Common myeloid progenitor, CD34-positive (primary cell): ENCODE measurements at regions not wholly inside any gene's neighbourhood (a gene's known extent, or its start where the extent isn't known, plus 50 kb on each side); places are given as distances from the start of the nearest gene placed in this dataset.

ENCODE experiments used
- CTCF ChIA-PET: fragments of 350-600 bp; sonication (Branson Sonifier 250); formaldehyde crosslinking; loops from one replicate; lab custom pipeline; 2021; ENCODE audit warnings: antibody characterized with exemption; lab: Charles Lee
- POLR2A ChIA-PET: fragments of 350-600 bp; sonication (Branson Sonifier 250); formaldehyde crosslinking; loops from one replicate; lab custom pipeline; 2021; ENCODE audit warnings: antibody characterized with exemption; lab: Charles Lee
- DNase-seq, 3 donors: peaks; one replicate each; pipeline versions ENCODE4 v3.0.0 to v3.0.0-alpha.2; 2013
- H3K27ac ChIP-seq, 2 experiments: 1 replicate in 1 of 2; 2 replicates in 1 of 2; pipeline ENCODE4 v1.7.0; 2013; ENCODE audit warnings: inconsistent platforms in 2 of 2, low read length in 2 of 2, mild to moderate bottlenecking in 2 of 2, low read depth in 1 of 2, moderate library complexity in 1 of 2; ENCODE audit not compliant: severe bottlenecking in 2 of 2, insufficient read depth in 1 of 2, poor library complexity in 1 of 2
- H3K27me3 ChIP-seq, 5 experiments: replicated peaks in 2 of 5; 1 replicate in 3 of 5; 2 replicates in 2 of 5; pipeline versions ENCODE4 v1.6.1 to v1.7.0; 2013; ENCODE audit warnings: low read length in 4 of 5, mild to moderate bottlenecking in 2 of 5, moderate library complexity in 2 of 5, inconsistent platforms in 1 of 5; ENCODE audit not compliant: insufficient read depth in 5 of 5, control insufficient read depth in 4 of 5
- H3K36me3 ChIP-seq, 4 experiments: 1 replicate in 2 of 4; 2 replicates in 2 of 4; pipeline versions ENCODE4 v1.6.1 to v1.7.0; 2013; ENCODE audit warnings: low read length in 3 of 4, control low read depth in 1 of 4, mild to moderate bottlenecking in 1 of 4; ENCODE audit not compliant: control insufficient read depth in 4 of 4, insufficient read depth in 4 of 4
- H3K4me1 ChIP-seq, 4 experiments: 1 replicate in 3 of 4; 2 replicates in 1 of 4; pipeline versions ENCODE4 v1.6.1 to v1.7.1; 2013; ENCODE audit warnings: low read length in 3 of 4, mild to moderate bottlenecking in 3 of 4, control low read depth in 1 of 4, inconsistent platforms in 1 of 4, moderate library complexity in 1 of 4; ENCODE audit not compliant: control insufficient read depth in 4 of 4, insufficient read depth in 4 of 4; ENCODE audit errors: control extremely low read depth in 1 of 4
- H3K4me3 ChIP-seq, 7 experiments: 1 replicate in 4 of 7; 2 replicates in 3 of 7; pipeline versions ENCODE4 v1.5.1 to v1.7.0; 2013; ENCODE audit warnings: mild to moderate bottlenecking in 7 of 7, low read length in 6 of 7, moderate library complexity in 6 of 7, inconsistent platforms in 2 of 7, low read depth in 2 of 7, control low read depth in 1 of 7; ENCODE audit not compliant: insufficient read depth in 4 of 7, control insufficient read depth in 1 of 7; ENCODE audit errors: extremely low read depth in 1 of 7
- H3K9me3 ChIP-seq, 5 experiments: 1 replicate in 4 of 5; 2 replicates in 1 of 5; pipeline versions ENCODE4 v1.6.1 to v1.7.1; 2013; ENCODE audit warnings: low read length in 4 of 5, mild to moderate bottlenecking in 2 of 5, inconsistent platforms in 1 of 5, low read depth in 1 of 5, moderate library complexity in 1 of 5; ENCODE audit not compliant: control insufficient read depth in 4 of 5, insufficient read depth in 2 of 5; ENCODE audit errors: control extremely low read depth in 1 of 5
- WGBS: methylation state at CpG from one replicate; pipeline ENCODE4 v1.1.5; 2013; ENCODE audit not compliant: insufficient coverage; 5-methylcytosine and 5-hydroxymethylcytosine counted together

- no peak overlapping the region for H3K4me3 ChIP-seq
- peaks cover 0 to 2% (median 1%) of the 10 kb centered on the region in 5 experiments for H3K9me3 ChIP-seq
- no CpG with 5 or more reads among the region's 2 CpGs for WGBS
- ChIA-PET CTCF (no interaction called here), POLR2A (no interaction called here)
- no peaks in the 10 kb centered on the region for H3K27me3 ChIP-seq
- no peaks in the 10 kb centered on the region for H3K36me3 ChIP-seq
- H3K27ac ChIP-seq, result no peak overlapping the region
- no peaks in the 10 kb centered on the region for H3K4me1 ChIP-seq
- DNase-seq, result no peak
Observed at GRCh38 chr5:34509392-34509791, 146.7 kb upstream of the RAI14 start.

- 73% methylated on average over 4 of the region's 5 CpGs for WGBS
- H3K27ac ChIP-seq, result no peak overlapping the region
- peaks cover 0 to 1% (median under 1%) of the 10 kb centered on the region in 5 experiments for H3K9me3 ChIP-seq
- no peaks in the 10 kb centered on the region for H3K27me3 ChIP-seq
- H3K36me3 ChIP-seq, result no peaks in the 10 kb centered on the region
- no peak overlapping the region for H3K4me3 ChIP-seq
- H3K4me1 ChIP-seq, result no peaks in the 10 kb centered on the region
- ChIA-PET CTCF (interaction anchor here (2.1 kb wide), 1 partner anchor 388 kb away, joined by 7 read pairs; no protein-coding TSS in a partner anchor), POLR2A (no interaction called here)
- no peak for DNase-seq
Observed at GRCh38 chr5:34510002-34510401, 146.1 kb upstream of the RAI14 start.

- H3K9me3 ChIP-seq, result no peaks in the 10 kb centered on the region
- no peaks in the 10 kb centered on the region for H3K27me3 ChIP-seq
- H3K36me3 ChIP-seq, result no peaks in the 10 kb centered on the region
- CTCF ChIA-PET, result interaction anchor here (1.3 to 2.1 kb wide), 2 partner anchors 13 to 387 kb away, joined by 4 to 7 read pairs; no protein-coding TSS in a partner anchor
- H3K27ac ChIP-seq, result no peak overlapping the region
- DNase-seq, result no peak
- WGBS, result 100% methylated on average over 3 of the region's 4 CpGs
- POLR2A ChIA-PET, result no interaction called here
- H3K4me3 ChIP-seq, result no peak overlapping the region
- H3K4me1 ChIP-seq, result no peaks in the 10 kb centered on the region
Observed at GRCh38 chr5:34511063-34511462, 145.1 kb upstream of the RAI14 start.

- Histone ChIP-seq H3K4me1 (no peaks in the 10 kb centered on the region), H3K4me3 (no peak overlapping the region), H3K9me3 (no peaks in the 10 kb centered on the region), H3K27ac (no peak overlapping the region), H3K27me3 (no peaks in the 10 kb centered on the region), H3K36me3 (no peaks in the 10 kb centered on the region)
- WGBS, result 60% methylated on average over 1 of the region's 1 CpG
- POLR2A ChIA-PET, result no interaction called here
- CTCF ChIA-PET, result interaction anchor here (1.3 to 2.1 kb wide), 2 partner anchors 12 to 387 kb away, joined by 4 to 7 read pairs; no protein-coding TSS in a partner anchor
- no peak for DNase-seq
Observed at GRCh38 chr5:34511481-34511880, 144.6 kb upstream of the RAI14 start.

GRCh38 chr5:34511915-34512314 is 144.2 kb upstream of the RAI14 start:
- DNase-seq, result no peak
- Histone ChIP-seq H3K9me3 (no peaks in the 10 kb centered on the region), H3K36me3 (no peaks in the 10 kb centered on the region), H3K27ac (no peak overlapping the region), H3K4me3 (no peak overlapping the region), H3K27me3 (no peaks in the 10 kb centered on the region), H3K4me1 (no peaks in the 10 kb centered on the region)
- ChIA-PET CTCF (interaction anchor here (1.3 to 2.1 kb wide), 2 partner anchors 12 to 386 kb away, joined by 4 to 7 read pairs; no protein-coding TSS in a partner anchor), POLR2A (no interaction called here)
- 100% methylated on average over 2 of the region's 2 CpGs for WGBS

GRCh38 chr5:34516166-34516565 is 140.0 kb upstream of the RAI14 start:
- no peaks in the 10 kb centered on the region for H3K36me3 ChIP-seq
- DNase-seq, result no peak
- WGBS, result 88% methylated on average over 1 of the region's 1 CpG
- no peak overlapping the region for H3K27ac ChIP-seq
- no peaks in the 10 kb centered on the region for H3K27me3 ChIP-seq
- H3K4me1 ChIP-seq, result no peaks in the 10 kb centered on the region
- no peak overlapping the region for H3K4me3 ChIP-seq
- H3K9me3 ChIP-seq, result no peaks in the 10 kb centered on the region
- ChIA-PET POLR2A (no interaction called here), CTCF (interaction anchor here (1.3 kb wide), 1 partner anchor 8 kb away, joined by 3 read pairs; no protein-coding TSS in a partner anchor)

GRCh38 chr5:34516686-34517085 is 139.4 kb upstream of the RAI14 start:
- Histone ChIP-seq H3K4me3 (no peak overlapping the region), H3K27me3 (no peaks in the 10 kb centered on the region), H3K4me1 (no peaks in the 10 kb centered on the region), H3K9me3 (no peaks in the 10 kb centered on the region), H3K27ac (no peak overlapping the region), H3K36me3 (no peaks in the 10 kb centered on the region)
- whole genome bisulfite sequencing, result 97% methylated on average over 5 of the region's 6 CpGs
- ChIA-PET POLR2A (no interaction called here), CTCF (interaction anchor here (1.3 kb wide), 1 partner anchor 8 kb away, joined by 3 read pairs; no protein-coding TSS in a partner anchor)
- DNase-seq, result no peak
